Sigmoid colon (tissue), 3 donors: ENCODE measurements at regions not wholly inside any gene's neighbourhood (a gene's known extent, or its start where the extent isn't known, plus 50 kb on each side); places are given as distances from the start of the nearest gene placed in this dataset.

Experiments used
- POLR2A ChIP-seq, 2 donors: fragments of 450-650 bp; IDR thresholded peaks; one replicate each; pipeline ENCODE4 v1.6.1; 2016; ENCODE audit warnings: antibody characterized with exemption in 2 of 2, mild to moderate bottlenecking in 2 of 2, moderate library complexity in 2 of 2
- TF ChIP-seq, protein P1 (sequence below), 4 experiments: fragments of 450-650 bp in 3 of 4; fragments of 200-600 bp in 1 of 4; IDR thresholded peaks; one replicate each; pipeline ENCODE4 v1.5.1; 2016 to 2019; ENCODE audit warnings: antibody characterized with exemption in 4 of 4, mild to moderate bottlenecking in 3 of 4, moderate library complexity in 2 of 4

GRCh38 chr20:50445354-50446151 lies 64.6 kb upstream of the PTPN1 start:
- TF ChIP-seq, protein P1, sequence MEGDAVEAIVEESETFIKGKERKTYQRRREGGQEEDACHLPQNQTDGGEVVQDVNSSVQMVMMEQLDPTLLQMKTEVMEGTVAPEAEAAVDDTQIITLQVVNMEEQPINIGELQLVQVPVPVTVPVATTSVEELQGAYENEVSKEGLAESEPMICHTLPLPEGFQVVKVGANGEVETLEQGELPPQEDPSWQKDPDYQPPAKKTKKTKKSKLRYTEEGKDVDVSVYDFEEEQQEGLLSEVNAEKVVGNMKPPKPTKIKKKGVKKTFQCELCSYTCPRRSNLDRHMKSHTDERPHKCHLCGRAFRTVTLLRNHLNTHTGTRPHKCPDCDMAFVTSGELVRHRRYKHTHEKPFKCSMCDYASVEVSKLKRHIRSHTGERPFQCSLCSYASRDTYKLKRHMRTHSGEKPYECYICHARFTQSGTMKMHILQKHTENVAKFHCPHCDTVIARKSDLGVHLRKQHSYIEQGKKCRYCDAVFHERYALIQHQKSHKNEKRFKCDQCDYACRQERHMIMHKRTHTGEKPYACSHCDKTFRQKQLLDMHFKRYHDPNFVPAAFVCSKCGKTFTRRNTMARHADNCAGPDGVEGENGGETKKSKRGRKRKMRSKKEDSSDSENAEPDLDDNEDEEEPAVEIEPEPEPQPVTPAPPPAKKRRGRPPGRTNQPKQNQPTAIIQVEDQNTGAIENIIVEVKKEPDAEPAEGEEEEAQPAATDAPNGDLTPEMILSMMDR (IDR thresholded peaks at IDR 0.05) = no peak
- no peak for TF ChIP-seq POLR2A (IDR thresholded peaks at IDR 0.05)
